ENCODE measurements at regions not wholly inside any gene's neighbourhood (a gene's known extent, or its start where the extent isn't known, plus 50 kb on each side); places are given as distances from the start of the nearest gene placed in this dataset.

DNA sequence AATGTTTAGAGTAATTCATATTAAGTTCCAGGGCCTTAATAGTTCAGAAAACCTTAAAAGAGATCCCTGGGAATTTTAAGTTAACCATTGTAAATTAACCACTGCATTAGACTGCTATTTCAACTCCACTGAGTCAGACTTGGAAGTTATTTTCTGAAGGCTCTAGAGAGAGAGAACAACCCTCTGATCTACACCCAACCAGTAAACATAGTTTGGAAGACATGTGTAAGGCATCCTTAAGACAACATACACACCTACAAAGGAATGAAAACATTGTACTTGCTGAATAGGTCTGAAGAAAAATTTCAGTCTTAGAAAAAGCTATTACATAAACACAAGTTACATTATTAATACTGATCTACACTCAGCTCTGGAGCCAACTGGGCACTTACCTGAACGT is 158.2 kb upstream of the FST start:
- Histone ChIP-seq H3K27me3 (no peaks in the 10 kb centered on the region), H3K36me3 (no peaks in the 10 kb centered on the region), H3K4me3 (no peak overlapping the region), H3K9me3 (no peaks in the 10 kb centered on the region), H3K4me1 (peaks cover 3% of the 10 kb centered on the region), H3K27ac (no peak overlapping the region)
- no peak for DNase-seq
- intact Hi-C loops (cut with DNase I) = no loop called here
- ATAC-seq = no peak
- TF ChIP-seq, protein P1, sequence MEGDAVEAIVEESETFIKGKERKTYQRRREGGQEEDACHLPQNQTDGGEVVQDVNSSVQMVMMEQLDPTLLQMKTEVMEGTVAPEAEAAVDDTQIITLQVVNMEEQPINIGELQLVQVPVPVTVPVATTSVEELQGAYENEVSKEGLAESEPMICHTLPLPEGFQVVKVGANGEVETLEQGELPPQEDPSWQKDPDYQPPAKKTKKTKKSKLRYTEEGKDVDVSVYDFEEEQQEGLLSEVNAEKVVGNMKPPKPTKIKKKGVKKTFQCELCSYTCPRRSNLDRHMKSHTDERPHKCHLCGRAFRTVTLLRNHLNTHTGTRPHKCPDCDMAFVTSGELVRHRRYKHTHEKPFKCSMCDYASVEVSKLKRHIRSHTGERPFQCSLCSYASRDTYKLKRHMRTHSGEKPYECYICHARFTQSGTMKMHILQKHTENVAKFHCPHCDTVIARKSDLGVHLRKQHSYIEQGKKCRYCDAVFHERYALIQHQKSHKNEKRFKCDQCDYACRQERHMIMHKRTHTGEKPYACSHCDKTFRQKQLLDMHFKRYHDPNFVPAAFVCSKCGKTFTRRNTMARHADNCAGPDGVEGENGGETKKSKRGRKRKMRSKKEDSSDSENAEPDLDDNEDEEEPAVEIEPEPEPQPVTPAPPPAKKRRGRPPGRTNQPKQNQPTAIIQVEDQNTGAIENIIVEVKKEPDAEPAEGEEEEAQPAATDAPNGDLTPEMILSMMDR (IDR thresholded peaks at IDR 0.05) = no peak

DNA sequence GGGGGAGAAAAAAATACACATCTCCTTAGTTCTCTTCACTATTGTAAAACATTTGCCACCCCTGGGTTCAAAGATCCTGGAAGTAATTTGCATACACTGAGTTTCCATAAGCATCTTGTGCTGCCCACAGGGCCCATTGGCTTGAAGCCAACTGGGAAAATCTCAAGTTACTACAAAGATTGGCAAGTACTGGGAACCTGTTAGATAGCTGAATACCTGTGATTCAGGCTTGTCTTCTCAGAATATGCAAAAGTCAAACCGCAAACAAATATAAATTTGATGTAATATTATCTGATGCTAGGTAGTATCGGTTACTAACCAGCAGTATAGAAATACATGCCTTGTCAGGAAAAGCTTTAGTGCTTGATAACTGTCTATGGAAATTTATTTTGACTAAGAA is 156.9 kb upstream of the FST start:
- H3K27me3 ChIP-seq = no peaks in the 10 kb centered on the region
- no peak overlapping the region for H3K4me3 ChIP-seq
- intact Hi-C loops (cut with DNase I) = no loop called here
- DNase-seq (no peak), ATAC-seq (no peak)
- H3K36me3 ChIP-seq = no peaks in the 10 kb centered on the region
- TF ChIP-seq, protein P1 (IDR thresholded peaks at IDR 0.05) = no peak
- H3K4me1 ChIP-seq = peaks cover 3% of the 10 kb centered on the region
- H3K27ac ChIP-seq = no peak overlapping the region
- no peaks in the 10 kb centered on the region for H3K9me3 ChIP-seq

DNA sequence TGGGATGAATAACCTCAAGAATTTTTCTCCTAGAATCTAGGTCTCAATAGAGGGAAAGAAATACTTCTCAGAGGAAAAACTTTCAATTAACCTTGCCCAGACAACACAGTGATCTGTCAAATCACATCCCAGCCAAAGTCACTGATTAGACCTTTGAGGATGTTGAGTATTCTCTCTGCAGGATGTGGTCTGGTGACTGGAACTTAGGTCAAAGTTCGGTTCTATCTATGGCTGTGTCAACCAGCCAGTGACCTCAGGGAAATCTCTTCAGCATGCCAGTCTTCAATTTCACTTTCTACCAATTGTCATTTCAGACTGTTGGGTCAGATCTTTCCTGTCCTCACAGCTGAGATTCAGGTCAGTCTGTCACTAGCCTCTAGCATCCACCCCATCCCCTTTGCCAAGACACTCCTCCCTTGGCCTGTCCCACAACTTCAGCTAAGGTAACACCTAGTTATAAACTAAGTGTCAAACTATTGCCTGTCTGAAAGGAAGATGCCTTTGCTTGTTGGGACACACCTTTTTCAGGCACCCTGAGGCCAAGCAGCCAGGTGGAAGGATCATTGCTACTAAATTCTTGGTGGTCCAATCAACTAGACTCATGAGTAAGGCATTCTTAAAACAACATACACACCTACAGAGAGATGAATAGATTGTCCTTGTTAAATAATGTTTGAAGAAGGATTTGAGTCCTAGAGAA is 156.3 kb upstream of the FST start:
- DNase-seq (no peak), ATAC-seq (no peak)
- Histone ChIP-seq H3K27me3 (no peaks in the 10 kb centered on the region), H3K27ac (no peak overlapping the region), H3K9me3 (no peaks in the 10 kb centered on the region), H3K4me1 (peaks cover 3% of the 10 kb centered on the region), H3K36me3 (no peaks in the 10 kb centered on the region), H3K4me3 (no peak overlapping the region)
- intact Hi-C loops (cut with DNase I) = no loop called here
- TF ChIP-seq, protein P1 (IDR thresholded peaks at IDR 0.05) = no peak

DNA sequence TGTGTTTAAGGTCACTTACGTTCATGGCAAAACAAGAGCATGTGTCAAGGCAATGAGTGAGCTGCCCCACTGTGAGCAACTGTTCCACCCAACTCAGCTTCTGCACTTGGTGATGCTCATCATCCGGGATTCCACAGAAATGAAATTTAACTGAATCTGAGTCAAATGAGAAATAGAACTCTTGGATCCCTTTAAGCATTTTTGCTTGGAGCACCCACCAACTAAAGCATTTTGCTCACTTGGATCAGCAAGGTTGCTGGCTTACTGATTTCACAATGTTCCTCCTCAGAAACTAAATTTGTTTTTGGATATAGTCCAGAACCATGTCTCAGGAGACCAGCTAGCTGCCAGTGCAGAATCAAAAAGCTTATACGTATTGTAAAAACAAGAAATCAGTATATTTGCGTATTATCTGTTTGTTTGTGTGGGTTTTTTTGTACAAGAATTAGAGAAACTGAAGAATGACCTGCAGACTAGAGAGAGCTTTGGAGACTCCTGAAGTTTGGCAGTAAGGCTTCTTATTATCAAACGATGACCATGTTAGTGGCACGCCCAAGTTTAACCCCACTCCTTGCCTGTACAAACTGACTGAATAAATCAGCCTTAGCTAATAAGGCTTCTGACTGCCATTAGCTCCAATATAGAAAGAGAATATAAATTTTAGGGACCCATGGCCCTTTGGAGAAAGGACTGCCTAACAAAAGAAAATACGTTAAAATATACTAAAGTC is 153.8 kb upstream of the FST start:
- Histone ChIP-seq H3K9me3 (no peaks in the 10 kb centered on the region), H3K36me3 (no peaks in the 10 kb centered on the region), H3K27me3 (no peaks in the 10 kb centered on the region), H3K27ac (no peak overlapping the region), H3K4me3 (no peak overlapping the region), H3K4me1 (peaks cover 3% of the 10 kb centered on the region)
- ATAC-seq = no peak
- TF ChIP-seq, protein P1 (IDR thresholded peaks at IDR 0.05) = no peak
- intact Hi-C loops (cut with DNase I) = no loop called here
- DNase-seq = no peak

GRCh38 chr5:53327811-53328334 is 152.6 kb upstream of the FST start:
- Histone ChIP-seq H3K4me1 (peaks cover 3% of the 10 kb centered on the region), H3K4me3 (no peak overlapping the region), H3K36me3 (no peaks in the 10 kb centered on the region), H3K27ac (no peak overlapping the region), H3K9me3 (no peaks in the 10 kb centered on the region), H3K27me3 (no peaks in the 10 kb centered on the region)
- ATAC-seq (no peak), DNase-seq (no peak)
- TF ChIP-seq, protein P1 (IDR thresholded peaks at IDR 0.05) = no peak
- intact Hi-C loops (cut with DNase I) = no loop called here
